GM18502 (cell line): ENCODE measurements at regions not wholly inside any gene's neighbourhood (a gene's known extent, or its start where the extent isn't known, plus 50 kb on each side); places are given as distances from the start of the nearest gene placed in this dataset.
A peak's percentile ranks its signal among the peaks of the same experiment; 100 is the strongest.

Experiments used
- ATAC-seq: cut with Tn5 transposase; IDR thresholded peaks from one replicate; pipeline ENCODE4 v1.9.1; 2021; ENCODE audit warnings: mild to moderate bottlenecking; ENCODE audit not compliant: unreplicated experiment, poor library complexity

- no peak for ATAC-seq
These were observed 393.6 kb upstream of the STEAP1 start for GRCh38 chr7:89760690-89761089.

GRCh38 chr7:89761173-89761572 lies 393.1 kb upstream of the STEAP1 start:
- ATAC-seq, result no peak

GRCh38 chr7:89770161-89770560 lies 384.1 kb upstream of the STEAP1 start:
- no peak for ATAC-seq

- ATAC-seq, result no peak
These were observed 383.1 kb upstream of the STEAP1 start for GRCh38 chr7:89771003-89771636.

GRCh38 chr7:89772276-89772675 lies 382.0 kb upstream of the STEAP1 start:
- ATAC-seq, result no peak

GRCh38 chr7:89773611-89774010 lies 380.7 kb upstream of the STEAP1 start:
- ATAC-seq, result no peak

GRCh38 chr7:89775459-89775858 lies 378.8 kb upstream of the STEAP1 start:
- ATAC-seq, result no peak

- no peak for ATAC-seq
These were observed 377.3 kb upstream of the STEAP1 start for GRCh38 chr7:89776980-89777379.

- ATAC-seq, result no peak
These were observed 376.8 kb upstream of the STEAP1 start for GRCh38 chr7:89777499-89777898.

- ATAC-seq, result no peak
These were observed 374.0 kb upstream of the STEAP1 start for GRCh38 chr7:89780291-89780690.

- no peak for ATAC-seq
These were observed 357.8 kb upstream of the STEAP1 start for GRCh38 chr7:89796481-89796880.

- no peak for ATAC-seq
These were observed 356.2 kb upstream of the STEAP1 start for GRCh38 chr7:89797965-89798598.

- no peak for ATAC-seq
These were observed 355.7 kb upstream of the STEAP1 start for GRCh38 chr7:89798599-89798996.

GRCh38 chr7:89800761-89801160 lies 353.5 kb upstream of the STEAP1 start:
- no peak for ATAC-seq

GRCh38 chr7:89809291-89809690 lies 345.0 kb upstream of the STEAP1 start:
- no peak for ATAC-seq

GRCh38 chr7:89813081-89813480 lies 341.2 kb upstream of the STEAP1 start:
- ATAC-seq, result no peak

GRCh38 chr7:89826121-89826520 lies 328.1 kb upstream of the STEAP1 start:
- ATAC-seq, result no peak

- ATAC-seq, result no peak
These were observed 327.7 kb upstream of the STEAP1 start for GRCh38 chr7:89826557-89826956.

- ATAC-seq, result no peak
These were observed 316.8 kb upstream of the STEAP1 start for GRCh38 chr7:89837515-89837914.

GRCh38 chr7:89839329-89839728 lies 314.9 kb upstream of the STEAP1 start:
- peak; percentile 51 for ATAC-seq

- no peak for ATAC-seq
These were observed 308.3 kb upstream of the STEAP1 start for GRCh38 chr7:89845952-89846351.

GRCh38 chr7:89849052-89849451 lies 305.2 kb upstream of the STEAP1 start:
- ATAC-seq, result no peak
